ENCODE measurements at regions not wholly inside any gene's neighbourhood (a gene's known extent, or its start where the extent isn't known, plus 50 kb on each side); places are given as distances from the start of the nearest gene placed in this dataset.

GRCh38 chr22:48237466-48238283 lies 1475.2 kb downstream of the TBC1D22A start:
- CTCF ChIA-PET = no interaction called here
- no TSS peak for BruUV-seq (replicated peaks)

More at GRCh38 chr22:48237466-48238283, 1475.2 kb downstream of the TBC1D22A start:
- Histone ChIP-seq H2AK9ac (replicated peaks; ENCODE audit: low read depth, low read length, poor library complexity) (no peak overlapping the region), H4K91ac (ENCODE audit: insufficient read depth, low read depth, low read length) (no peak overlapping the region), H3K4me1 (ENCODE audit: control insufficient read depth, insufficient read depth, low read length) (no peaks in the 10 kb centered on the region), H4K5ac (ENCODE audit: low read depth, low read length) (no peak overlapping the region), H2BK5ac (ENCODE audit: low read depth, low read length, poor library complexity, severe bottlenecking) (no peak overlapping the region), H3K79me1 (ENCODE audit: low read depth in 1 of 2, low read length in 2 of 2) (no peaks in the 10 kb centered on the region), H3K27me3 (ENCODE audit: control insufficient read depth, insufficient read depth, low read length) (no peaks in the 10 kb centered on the region), H3K23ac (ENCODE audit: low read depth, low read length) (no peak overlapping the region), H2AFZ (replicated peaks; ENCODE audit: low read length, poor library complexity) (no peak overlapping the region), H3K18ac (ENCODE audit: low read depth, low read length) (no peak overlapping the region), H2AK5ac (ENCODE audit: low read depth, low read length) (no peak overlapping the region), H4K8ac (ENCODE audit: low read depth in 2 of 2, low read length in 2 of 2) (no peak overlapping the region), H3K27ac (ENCODE audit: insufficient read depth, low read length) (no peak overlapping the region), H3K36me3 (ENCODE audit: control insufficient read depth, insufficient read depth, low read length) (no peaks in the 10 kb centered on the region), H3K4me2 (ENCODE audit: low read depth, low read length) (no peak overlapping the region), H3K9ac (ENCODE audit: low read depth, low read length) (no peak overlapping the region), H3K4ac (ENCODE audit: low read depth, low read length) (no peak overlapping the region), H3K4me3 (ENCODE audit: insufficient read depth, low read depth, low read length) (no peak overlapping the region), H3K56ac (ENCODE audit: extremely low read depth, insufficient read depth, low read length) (no peak overlapping the region), H3K9me3 (ENCODE audit: control insufficient read depth, insufficient read depth, low read length) (peaks cover 52% of the 10 kb centered on the region), H3K14ac (replicated peaks; ENCODE audit: low read depth, low read length) (no peak overlapping the region), H3K9me1 (ENCODE audit: insufficient read depth, low read length) (no peaks in the 10 kb centered on the region), H2BK20ac (ENCODE audit: low read depth, low read length) (no peak overlapping the region), H4K20me1 (ENCODE audit: insufficient read depth, low read length) (no peaks in the 10 kb centered on the region), H2BK15ac (ENCODE audit: low read depth, low read length) (no peak overlapping the region), H2BK120ac (ENCODE audit: low read depth, low read length) (no peak overlapping the region)
- TF ChIP-seq USF2 (IDR thresholded peaks at IDR 0.05; ENCODE audit: low read depth, low read length) (no peak), MAFK (IDR thresholded peaks at IDR 0.05; ENCODE audit: low read depth, low read length) (no peak), RAD21 (IDR thresholded peaks at IDR 0.05; ENCODE audit: low read length) (no peak), SMC3 (IDR thresholded peaks at IDR 0.05; ENCODE audit: low read depth, low read length) (no peak), NFE2L2 (IDR thresholded peaks at IDR 0.05; ENCODE audit: low read depth, low read length) (no peak), FOS (IDR thresholded peaks at IDR 0.05; ENCODE audit: low read depth, low read length) (no peak), CEBPB (IDR thresholded peaks at IDR 0.05; ENCODE audit: low read depth, low read length) (no peak), CTCF (conservative IDR thresholded peaks at IDR 0.05; ENCODE audit: low read depth, low read length) (no peak), MXI1 (IDR thresholded peaks at IDR 0.05; ENCODE audit: borderline replicate concordance, low read depth, low read length) (no peak), RFX5 (IDR thresholded peaks at IDR 0.05; ENCODE audit: low read depth, low read length) (no peak)
- intact Hi-C loops (cut with micrococcal nuclease) = no loop called here
- ATAC-seq (ENCODE audit: low read depth) (no peak), DNase-seq (no peak)
- POLR2A ChIA-PET (ENCODE audit: unreplicated experiment) = no interaction called here
- 40% methylated on average over 1 of the region's 21 CpGs; no CpG with 5 or more reads in 1 of the 2 experiments for WGBS, 2 experiments (ENCODE audit: extremely low coverage in 2 of 2, insufficient read length in 1 of 2)
- dilution Hi-C loops (cut with HindIII; ENCODE audit: low sequenced_read_pairs, unreplicated experiment) = no loop called here
- in situ Hi-C loops (cut with MboI; ENCODE audit: low sequenced_read_pairs) = no loop called here

Data from IMR-90 (cell line).